ENCODE measurements at regions not wholly inside any gene's neighbourhood (a gene's known extent, or its start where the extent isn't known, plus 50 kb on each side); places are given as distances from the start of the nearest gene placed in this dataset.

DNA sequence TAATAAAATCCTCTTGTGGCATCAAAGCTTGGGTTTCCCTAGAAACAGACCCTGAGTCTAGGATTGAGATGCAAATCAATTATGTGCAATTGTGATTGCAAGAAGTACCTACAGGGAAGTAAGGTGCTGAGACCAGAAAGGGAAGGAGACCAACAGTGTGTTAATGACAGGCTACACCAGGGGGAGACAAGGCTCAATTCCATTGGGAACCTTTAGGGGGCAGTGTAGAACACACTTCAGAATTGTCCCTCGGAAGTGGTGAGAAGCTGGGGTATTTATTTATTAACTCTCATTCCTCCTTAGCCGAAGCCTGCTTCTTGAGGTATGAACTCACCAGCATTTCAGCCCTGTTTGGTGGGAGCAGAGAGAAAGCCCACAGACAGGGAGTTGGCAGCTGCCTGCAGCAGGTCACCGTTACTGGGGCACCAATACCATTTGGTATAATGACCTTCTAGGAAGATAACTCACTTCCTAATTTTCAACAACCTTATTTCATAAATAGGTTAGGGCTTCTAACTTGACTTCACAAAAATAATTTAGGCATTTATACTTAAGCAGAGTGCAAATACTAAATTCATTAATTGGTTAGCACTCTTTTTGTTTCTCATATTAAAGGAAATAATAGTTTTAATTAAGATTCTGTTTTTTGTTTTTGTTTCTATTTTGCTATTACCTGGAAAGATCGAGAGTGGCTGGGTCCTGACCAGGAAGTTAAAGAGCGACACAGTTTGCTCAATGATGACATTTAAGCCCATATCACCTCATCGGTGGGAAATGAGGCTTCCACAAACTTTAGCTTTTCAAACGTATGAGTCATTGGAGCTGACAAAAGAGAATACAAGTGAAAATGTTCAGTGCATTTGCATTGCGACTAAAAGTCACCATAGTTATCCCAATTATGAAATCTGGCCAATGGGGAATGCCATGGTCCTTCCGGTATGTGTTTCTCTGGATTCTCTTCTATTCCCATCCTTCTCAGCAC is 94.8 kb downstream of the BTBD3 start:
- Mint-ChIP-seq H3K4me1 (no peaks in the 10 kb centered on the region), H3K27ac (no peak overlapping the region), H3K27me3 (no peaks in the 10 kb centered on the region), H3K9me3 (peaks cover 0 to 4% (median 1%) of the 10 kb centered on the region in 7 donors), H3K4me3 (no peak overlapping the region), H3K36me3 (no peaks in the 10 kb centered on the region)
- Histone ChIP-seq H3K27ac (ENCODE audit: insufficient read depth, low read length, poor library complexity, severe bottlenecking) (no peak overlapping the region), H3K36me3 (ENCODE audit: control insufficient read depth, insufficient read depth, low read length) (no peaks in the 10 kb centered on the region), H3K9me3 (ENCODE audit: control insufficient read depth in 2 of 2, low read length in 2 of 2) (no peaks in the 10 kb centered on the region), H3K4me3 (ENCODE audit: low read depth, low read length) (no peak overlapping the region), H3K27me3 (ENCODE audit: control insufficient read depth, insufficient read depth, low read length) (no peaks in the 10 kb centered on the region), H3K4me1 (ENCODE audit: control insufficient read depth, insufficient read depth, low read length, poor library complexity, severe bottlenecking) (no peaks in the 10 kb centered on the region)
- peak in 1 of 3 donors; percentile 23 for DNase-seq
- ATAC-seq (ENCODE audit: low read depth in 2 of 2) = peak in 1 of 2 donors; percentile 16

DNA sequence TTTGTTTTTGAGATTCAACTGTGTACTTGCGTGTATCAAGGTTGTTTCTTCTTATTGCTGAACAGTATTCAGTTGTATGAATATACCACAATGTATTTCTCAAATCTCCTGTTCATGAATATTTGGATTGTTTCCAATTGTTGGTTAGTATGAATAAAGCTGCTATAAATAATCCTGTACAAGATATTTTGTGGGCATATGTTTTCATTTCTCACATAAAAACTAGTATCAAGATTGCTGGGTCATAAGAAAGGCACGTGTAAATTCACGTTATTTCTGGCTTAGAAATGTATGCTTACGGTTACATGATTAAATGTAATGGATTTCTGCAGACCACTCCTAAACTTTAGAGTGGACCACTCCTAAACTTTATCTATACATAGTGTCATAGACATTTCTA is 96.6 kb downstream of the BTBD3 start:
- Mint-ChIP-seq H3K9me3 (peaks cover 0 to 8% (median 3%) of the 10 kb centered on the region in 7 donors), H3K36me3 (no peaks in the 10 kb centered on the region), H3K27me3 (no peaks in the 10 kb centered on the region), H3K4me3 (no peak overlapping the region), H3K27ac (no peak overlapping the region), H3K4me1 (no peaks in the 10 kb centered on the region)
- H3K27me3 ChIP-seq (ENCODE audit: control insufficient read depth, insufficient read depth, low read length) = no peaks in the 10 kb centered on the region
- ATAC-seq (ENCODE audit: low read depth in 2 of 2) = no peak
- no peaks in the 10 kb centered on the region for H3K4me1 ChIP-seq (ENCODE audit: control insufficient read depth, insufficient read depth, low read length, poor library complexity, severe bottlenecking)
- H3K36me3 ChIP-seq (ENCODE audit: control insufficient read depth, insufficient read depth, low read length) = no peaks in the 10 kb centered on the region
- H3K27ac ChIP-seq (ENCODE audit: insufficient read depth, low read length, poor library complexity, severe bottlenecking) = no peak overlapping the region
- no peak for DNase-seq
- no peaks in the 10 kb centered on the region for H3K9me3 ChIP-seq (ENCODE audit: control insufficient read depth in 2 of 2, low read length in 2 of 2)
- no peak overlapping the region for H3K4me3 ChIP-seq (ENCODE audit: low read depth, low read length)

DNA sequence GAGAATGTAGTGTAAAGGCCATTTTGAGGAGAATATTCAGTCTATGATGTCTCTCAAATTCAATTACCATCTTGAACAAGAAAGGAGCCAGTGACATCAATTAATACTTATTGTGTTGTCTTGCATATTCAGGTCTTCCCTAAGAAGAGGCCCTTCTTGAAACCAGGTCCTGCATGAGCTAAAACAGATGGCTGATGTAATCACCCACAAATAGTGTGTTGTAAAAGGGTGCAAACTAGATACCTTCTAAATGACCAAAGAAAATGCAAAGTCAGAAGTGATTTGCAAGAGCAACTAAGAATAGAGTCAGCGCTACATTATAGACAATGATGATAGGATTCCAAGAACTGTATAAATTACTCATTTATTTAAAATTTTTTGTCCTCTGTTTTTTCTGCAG is 97.0 kb downstream of the BTBD3 start:
- Mint-ChIP-seq H3K27ac (no peak overlapping the region), H3K36me3 (no peaks in the 10 kb centered on the region), H3K4me3 (no peak overlapping the region), H3K27me3 (no peaks in the 10 kb centered on the region), H3K4me1 (no peaks in the 10 kb centered on the region), H3K9me3 (peaks cover 0 to 8% (median 3%) of the 10 kb centered on the region in 7 donors)
- ATAC-seq (ENCODE audit: low read depth in 2 of 2) (no peak), DNase-seq (no peak)
- Histone ChIP-seq H3K27me3 (ENCODE audit: control insufficient read depth, insufficient read depth, low read length) (no peaks in the 10 kb centered on the region), H3K27ac (ENCODE audit: insufficient read depth, low read length, poor library complexity, severe bottlenecking) (no peak overlapping the region), H3K4me1 (ENCODE audit: control insufficient read depth, insufficient read depth, low read length, poor library complexity, severe bottlenecking) (no peaks in the 10 kb centered on the region), H3K4me3 (ENCODE audit: low read depth, low read length) (no peak overlapping the region), H3K9me3 (ENCODE audit: control insufficient read depth in 2 of 2, low read length in 2 of 2) (no peaks in the 10 kb centered on the region), H3K36me3 (ENCODE audit: control insufficient read depth, insufficient read depth, low read length) (no peaks in the 10 kb centered on the region)

DNA sequence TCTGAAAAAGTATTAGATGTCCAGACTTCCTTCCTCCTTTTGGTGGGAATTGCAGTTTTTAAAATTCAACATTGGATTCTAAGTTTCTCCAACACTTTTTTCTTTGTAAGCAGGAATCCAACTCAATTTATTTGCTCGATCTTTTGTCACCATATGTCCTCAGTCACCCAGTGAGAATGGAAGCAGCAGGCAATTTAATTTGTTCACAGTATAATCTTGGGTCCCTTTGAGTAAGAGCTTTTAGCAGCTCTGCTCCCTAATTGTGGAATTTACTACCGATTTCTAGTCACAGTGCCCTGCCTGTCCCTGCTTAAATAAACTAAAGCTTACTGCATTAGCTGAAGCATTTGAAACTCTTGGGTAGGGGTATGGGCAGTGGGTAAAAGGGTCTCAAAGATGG is 98.6 kb downstream of the BTBD3 start:
- Mint-ChIP-seq H3K9me3 (peaks cover 0 to 8% (median 3%) of the 10 kb centered on the region in 7 donors), H3K4me1 (no peaks in the 10 kb centered on the region), H3K4me3 (no peak overlapping the region), H3K27me3 (no peaks in the 10 kb centered on the region), H3K36me3 (no peaks in the 10 kb centered on the region), H3K27ac (no peak overlapping the region)
- DNase-seq (no peak), ATAC-seq (ENCODE audit: low read depth in 2 of 2) (no peak)
- H3K36me3 ChIP-seq (ENCODE audit: control insufficient read depth, insufficient read depth, low read length) = no peaks in the 10 kb centered on the region
- H3K9me3 ChIP-seq (ENCODE audit: control insufficient read depth in 2 of 2, low read length in 2 of 2) = no peaks in the 10 kb centered on the region
- no peak overlapping the region for H3K4me3 ChIP-seq (ENCODE audit: low read depth, low read length)
- H3K4me1 ChIP-seq (ENCODE audit: control insufficient read depth, insufficient read depth, low read length, poor library complexity, severe bottlenecking) = no peaks in the 10 kb centered on the region
- H3K27ac ChIP-seq (ENCODE audit: insufficient read depth, low read length, poor library complexity, severe bottlenecking) = no peak overlapping the region
- H3K27me3 ChIP-seq (ENCODE audit: control insufficient read depth, insufficient read depth, low read length) = no peaks in the 10 kb centered on the region

DNA sequence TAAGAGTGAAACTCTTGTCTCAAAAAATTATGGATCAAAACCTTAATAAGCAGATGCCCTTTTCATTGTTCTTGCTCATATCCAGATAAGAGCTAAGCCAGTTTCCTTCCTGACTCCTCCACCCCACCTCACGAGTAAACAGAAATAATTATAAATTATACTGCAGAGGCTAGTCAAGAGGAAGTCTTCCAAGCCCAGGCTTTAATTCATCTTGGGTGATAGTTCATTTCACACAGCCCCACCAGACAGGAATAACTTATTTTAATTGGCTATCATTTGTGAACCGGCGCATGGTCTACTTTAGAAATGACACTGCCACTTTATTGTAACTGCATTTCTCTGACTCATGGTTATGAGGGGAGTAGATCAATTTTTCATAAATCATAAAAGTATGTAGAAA is 102.0 kb downstream of the BTBD3 start:
- Mint-ChIP-seq H3K36me3 (no peaks in the 10 kb centered on the region), H3K27me3 (no peaks in the 10 kb centered on the region), H3K9me3 (peaks cover 3 to 16% (median 11%) of the 10 kb centered on the region in 7 donors), H3K27ac (no peak overlapping the region), H3K4me3 (no peak overlapping the region), H3K4me1 (no peaks in the 10 kb centered on the region)
- no peaks in the 10 kb centered on the region for H3K27me3 ChIP-seq (ENCODE audit: control insufficient read depth, insufficient read depth, low read length)
- H3K4me1 ChIP-seq (ENCODE audit: control insufficient read depth, insufficient read depth, low read length, poor library complexity, severe bottlenecking) = no peaks in the 10 kb centered on the region
- ATAC-seq (ENCODE audit: low read depth in 2 of 2) (no peak), DNase-seq (no peak)
- H3K9me3 ChIP-seq (ENCODE audit: control insufficient read depth in 2 of 2, low read length in 2 of 2) = peaks cover 0 to 6% of the 10 kb centered on the region in 2 experiments
- no peak overlapping the region for H3K4me3 ChIP-seq (ENCODE audit: low read depth, low read length)
- no peak overlapping the region for H3K27ac ChIP-seq (ENCODE audit: insufficient read depth, low read length, poor library complexity, severe bottlenecking)
- H3K36me3 ChIP-seq (ENCODE audit: control insufficient read depth, insufficient read depth, low read length) = no peaks in the 10 kb centered on the region

DNA sequence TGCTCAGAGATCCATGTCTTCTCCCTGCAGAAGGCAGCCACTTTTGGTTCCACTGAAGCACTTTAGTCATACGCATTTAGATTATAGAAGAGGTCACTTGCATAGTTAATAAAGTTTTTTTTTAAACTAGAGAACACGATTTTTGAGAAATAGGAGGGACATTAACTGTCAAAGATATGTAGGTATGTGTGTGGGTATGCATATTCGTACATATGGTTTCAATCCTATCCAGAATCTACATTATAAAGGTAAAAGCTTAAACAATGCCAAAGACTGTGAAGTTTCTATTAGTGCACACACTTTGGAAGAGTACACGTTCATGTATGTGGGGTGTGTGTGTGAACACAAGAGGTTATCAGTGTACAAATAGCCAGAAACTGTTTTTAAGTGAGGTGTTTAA is 103.2 kb downstream of the BTBD3 start:
- H3K9me3 ChIP-seq (ENCODE audit: control insufficient read depth in 2 of 2, low read length in 2 of 2) = peaks cover 0 to 6% of the 10 kb centered on the region in 2 experiments
- Mint-ChIP-seq H3K4me1 (no peaks in the 10 kb centered on the region), H3K36me3 (no peaks in the 10 kb centered on the region), H3K27me3 (no peaks in the 10 kb centered on the region), H3K4me3 (no peak overlapping the region), H3K27ac (no peak overlapping the region), H3K9me3 (peaks cover 3 to 21% (median 10%) of the 10 kb centered on the region in 7 donors)
- H3K27ac ChIP-seq (ENCODE audit: insufficient read depth, low read length, poor library complexity, severe bottlenecking) = no peak overlapping the region
- H3K4me1 ChIP-seq (ENCODE audit: control insufficient read depth, insufficient read depth, low read length, poor library complexity, severe bottlenecking) = no peaks in the 10 kb centered on the region
- DNase-seq (no peak), ATAC-seq (ENCODE audit: low read depth in 2 of 2) (no peak)
- no peak overlapping the region for H3K4me3 ChIP-seq (ENCODE audit: low read depth, low read length)
- H3K27me3 ChIP-seq (ENCODE audit: control insufficient read depth, insufficient read depth, low read length) = no peaks in the 10 kb centered on the region
- H3K36me3 ChIP-seq (ENCODE audit: control insufficient read depth, insufficient read depth, low read length) = no peaks in the 10 kb centered on the region

DNA sequence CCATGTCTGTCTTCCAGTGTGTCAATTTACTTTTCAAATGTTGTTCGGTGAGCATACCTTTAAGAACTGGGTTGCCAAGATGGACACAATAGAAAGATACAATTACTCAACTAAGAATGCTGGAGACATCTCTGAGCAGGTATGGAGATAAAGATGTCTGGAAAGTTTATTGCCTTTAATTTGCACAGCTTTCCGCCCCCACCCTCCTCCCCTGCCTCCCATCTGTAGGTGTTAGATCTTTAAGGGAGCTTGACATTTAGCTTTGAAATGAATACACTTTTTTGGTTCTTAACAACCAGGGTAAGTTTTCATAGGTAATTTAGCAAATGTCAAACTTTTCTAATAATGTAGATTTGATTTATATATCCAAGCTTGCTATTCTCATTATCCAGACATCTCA is 104.4 kb downstream of the BTBD3 start:
- no peak for ATAC-seq (ENCODE audit: low read depth in 2 of 2)
- H3K36me3 ChIP-seq (ENCODE audit: control insufficient read depth, insufficient read depth, low read length) = no peaks in the 10 kb centered on the region
- no peak overlapping the region for H3K4me3 ChIP-seq (ENCODE audit: low read depth, low read length)
- H3K27ac ChIP-seq (ENCODE audit: insufficient read depth, low read length, poor library complexity, severe bottlenecking) = no peak overlapping the region
- peaks cover 0 to 6% of the 10 kb centered on the region in 2 experiments for H3K9me3 ChIP-seq (ENCODE audit: control insufficient read depth in 2 of 2, low read length in 2 of 2)
- no peaks in the 10 kb centered on the region for H3K27me3 ChIP-seq (ENCODE audit: control insufficient read depth, insufficient read depth, low read length)
- Mint-ChIP-seq H3K4me1 (no peaks in the 10 kb centered on the region), H3K9me3 (peaks cover 3 to 21% (median 10%) of the 10 kb centered on the region in 7 donors), H3K36me3 (no peaks in the 10 kb centered on the region), H3K27ac (no peak overlapping the region), H3K27me3 (no peaks in the 10 kb centered on the region), H3K4me3 (no peak overlapping the region)
- DNase-seq = no peak
- H3K4me1 ChIP-seq (ENCODE audit: control insufficient read depth, insufficient read depth, low read length, poor library complexity, severe bottlenecking) = no peaks in the 10 kb centered on the region
